PC-3 (cell line): ENCODE measurements at regions not wholly inside any gene's neighbourhood (a gene's known extent, or its start where the extent isn't known, plus 50 kb on each side); places are given as distances from the start of the nearest gene placed in this dataset.

Experiments used
- ATAC-seq: fragments of 200-7000 bp; cut with Tn5 transposase; 2 replicates; pipeline ENCODE4 v1.9.1; 2020; ENCODE audit warnings: mild to moderate bottlenecking, moderate library complexity
- BruUV-seq: library from RNA; stranded (reverse); fragments of 400-500 nt; replicated peaks from 2 replicates; lab custom pipeline; 2021; lab: Mats Ljungman, UMichigan
- CTCF ChIA-PET: fragments of 300-600 bp; sonication (Branson Sonifier 250); formaldehyde crosslinking; loops from one replicate; lab custom pipeline; 2022; ENCODE audit warnings: antibody characterized with exemption; lab: Charles Lee
- POLR2A ChIA-PET: fragments of 300-600 bp; sonication (Branson Sonifier 250); formaldehyde crosslinking; loops from one replicate; lab custom pipeline; 2022; ENCODE audit warnings: antibody characterized with exemption; ENCODE audit not compliant: unreplicated experiment; lab: Charles Lee
- DNase-seq: peaks from one replicate; pipeline ENCODE4 v3.0.0-alpha.2; 2015
- H2AFZ ChIP-seq: fragments of 300-600 bp; sonication (generic); 2 replicates; pipeline ENCODE4 v1.6.0; 2016; ENCODE audit warnings: antibody characterized with exemption, low read length
- H3F3A ChIP-seq: fragments of 300-600 bp; sonication (generic); one replicate; pipeline ENCODE4 v1.6.0; 2017; ENCODE audit warnings: antibody characterized with exemption, low read length, control low read depth, mild to moderate bottlenecking; ENCODE audit not compliant: unreplicated experiment
- H3K27ac ChIP-seq: fragments of 300-600 bp; sonication (generic); 2 replicates; pipeline ENCODE4 v1.5.1; 2016; ENCODE audit warnings: mild to moderate bottlenecking, low read length
- H3K27me3 ChIP-seq: fragments of 300-600 bp; sonication (generic); 2 replicates; pipeline ENCODE4 v1.6.1; 2016; ENCODE audit warnings: low read length, mixed read lengths
- H3K36me3 ChIP-seq: fragments of 300-600 bp; sonication (generic); 2 replicates; pipeline ENCODE4 v1.6.1; 2016; ENCODE audit warnings: low read depth, mixed run types, low read length, mixed read lengths
- H3K4me1 ChIP-seq: fragments of 300-600 bp; sonication (generic); 2 replicates; pipeline ENCODE4 v1.5.1; 2016; ENCODE audit warnings: low read length; ENCODE audit not compliant: insufficient read depth
- H3K4me2 ChIP-seq: fragments of 300-600 bp; sonication (generic); 2 replicates; pipeline ENCODE4 v1.6.0; 2016; ENCODE audit warnings: low read length
- H3K4me3 ChIP-seq: fragments of 300-600 bp; sonication (generic); 2 replicates; pipeline ENCODE4 v1.5.1; 2016; ENCODE audit warnings: mild to moderate bottlenecking, low read length, mixed read lengths
- H3K79me2 ChIP-seq: fragments of 300-600 bp; sonication (generic); 2 replicates; pipeline ENCODE4 v1.6.1; 2017; ENCODE audit warnings: low read length, mixed read lengths
- H3K9ac ChIP-seq: fragments of 300-600 bp; sonication (generic); 2 replicates; pipeline ENCODE4 v1.6.0; 2016; ENCODE audit warnings: mild to moderate bottlenecking, low read length
- H3K9me2 ChIP-seq: fragments of 300-600 bp; sonication (generic); replicated peaks from 2 replicates; pipeline ENCODE4 v1.6.1; 2016; ENCODE audit warnings: mixed run types, low read length, mixed read lengths
- H3K9me3 ChIP-seq: fragments of 300-600 bp; sonication (generic); 2 replicates; pipeline ENCODE4 v1.6.1; 2016; ENCODE audit warnings: low read length, mixed read lengths
- H4K20me1 ChIP-seq: fragments of 300-600 bp; sonication (generic); 2 replicates; pipeline ENCODE4 v1.6.1; 2016; ENCODE audit warnings: low read length, mixed read lengths
- EZH2 ChIP-seq: fragments of 300-600 bp; sonication (generic); IDR thresholded peaks from one replicate; pipeline ENCODE4 v1.6.1; 2017; ENCODE audit warnings: antibody characterized with exemption, mild to moderate bottlenecking, low read length; ENCODE audit not compliant: unreplicated experiment
- EZH2phosphoT487 ChIP-seq: fragments of 300-600 bp; sonication (generic); IDR thresholded peaks from 2 replicates; pipeline ENCODE4 v1.6.1; 2018; ENCODE audit warnings: mild to moderate bottlenecking, antibody characterized with exemption, low read length, borderline replicate concordance
- intact Hi-C: fragments of 100-400 bp; cut with micrococcal nuclease; formaldehyde crosslinking; loops from 2 replicates; pipeline ENCODE4 v1.9.0; 2023
- TF ChIP-seq, protein P1 (sequence below): fragments of 300-600 bp; sonication (generic); conservative IDR thresholded peaks from 2 replicates; pipeline ENCODE4 v1.5.1; 2017; ENCODE audit warnings: antibody characterized with exemption, low read depth, mild to moderate bottlenecking, low read length

DNA sequence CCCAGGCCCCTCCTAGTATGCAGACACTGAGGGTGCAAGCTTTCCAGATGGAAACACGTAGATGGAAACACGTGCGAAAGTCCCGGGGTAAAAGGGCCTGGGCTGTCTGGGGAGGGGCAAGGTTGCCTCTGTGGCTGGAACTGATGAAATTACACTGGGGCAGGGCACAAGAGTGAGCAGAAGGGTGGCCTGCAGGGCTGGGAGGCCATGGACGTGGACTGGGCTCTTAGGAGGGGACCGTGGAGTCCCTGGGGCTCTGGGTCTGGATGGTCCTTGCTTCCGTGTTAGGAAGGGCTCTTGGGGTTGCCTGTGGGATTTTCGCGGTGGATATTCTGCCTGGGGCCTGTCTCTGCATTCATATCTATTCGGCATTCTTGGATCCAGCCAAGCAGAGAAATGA, 63.3 kb downstream of the IRX1 start:
- ChIA-PET POLR2A (no interaction called here), CTCF (no interaction called here)
- Histone ChIP-seq H3K4me1 (no peaks in the 10 kb centered on the region), H3K9me2 (no peaks in the 10 kb centered on the region), H3K79me2 (no peaks in the 10 kb centered on the region), H3K9ac (no peak overlapping the region), H3K27me3 (no peaks in the 10 kb centered on the region), H3K36me3 (no peaks in the 10 kb centered on the region), H3K4me3 (no peak overlapping the region), H3K4me2 (no peak overlapping the region), H4K20me1 (no peaks in the 10 kb centered on the region), H3F3A (no peaks in the 10 kb centered on the region), H3K27ac (no peak overlapping the region), H2AFZ (no peak overlapping the region), H3K9me3 (0 out of 2 replicates have a peak, but pooled peaks cover 7% of the 10 kb centered on the region)
- ATAC-seq, result no peak
- no peak for DNase-seq
- TF ChIP-seq EZH2 (no peak), EZH2phosphoT487 (no peak)
- TF ChIP-seq, protein P1, sequence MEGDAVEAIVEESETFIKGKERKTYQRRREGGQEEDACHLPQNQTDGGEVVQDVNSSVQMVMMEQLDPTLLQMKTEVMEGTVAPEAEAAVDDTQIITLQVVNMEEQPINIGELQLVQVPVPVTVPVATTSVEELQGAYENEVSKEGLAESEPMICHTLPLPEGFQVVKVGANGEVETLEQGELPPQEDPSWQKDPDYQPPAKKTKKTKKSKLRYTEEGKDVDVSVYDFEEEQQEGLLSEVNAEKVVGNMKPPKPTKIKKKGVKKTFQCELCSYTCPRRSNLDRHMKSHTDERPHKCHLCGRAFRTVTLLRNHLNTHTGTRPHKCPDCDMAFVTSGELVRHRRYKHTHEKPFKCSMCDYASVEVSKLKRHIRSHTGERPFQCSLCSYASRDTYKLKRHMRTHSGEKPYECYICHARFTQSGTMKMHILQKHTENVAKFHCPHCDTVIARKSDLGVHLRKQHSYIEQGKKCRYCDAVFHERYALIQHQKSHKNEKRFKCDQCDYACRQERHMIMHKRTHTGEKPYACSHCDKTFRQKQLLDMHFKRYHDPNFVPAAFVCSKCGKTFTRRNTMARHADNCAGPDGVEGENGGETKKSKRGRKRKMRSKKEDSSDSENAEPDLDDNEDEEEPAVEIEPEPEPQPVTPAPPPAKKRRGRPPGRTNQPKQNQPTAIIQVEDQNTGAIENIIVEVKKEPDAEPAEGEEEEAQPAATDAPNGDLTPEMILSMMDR, result no peak
- intact Hi-C loops, result no loop called here
- no TSS peak for BruUV-seq

DNA sequence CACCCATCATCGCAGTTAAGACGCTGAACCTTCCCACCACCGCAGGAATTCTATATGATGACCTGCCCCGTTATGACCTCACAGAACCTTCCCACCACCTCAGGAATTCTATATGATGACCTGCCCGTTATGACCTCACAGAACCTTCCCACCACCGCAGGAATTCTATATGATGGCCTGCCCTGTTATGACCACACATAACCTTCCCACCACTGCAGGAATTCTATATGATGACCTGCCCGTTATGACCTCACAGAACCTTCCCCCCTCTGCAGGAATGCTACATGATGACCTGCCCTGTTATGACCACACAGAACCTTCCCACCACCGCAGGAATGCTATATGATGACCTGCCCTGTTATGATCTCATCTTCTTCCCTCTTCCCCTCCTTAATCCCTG, 64.3 kb downstream of the IRX1 start:
- 0 out of 2 replicates have a peak, but pooled peaks cover 7% of the 10 kb centered on the region for H3K9me3 ChIP-seq
- no peaks in the 10 kb centered on the region for H3K36me3 ChIP-seq
- no peaks in the 10 kb centered on the region for H3K27me3 ChIP-seq
- no peak overlapping the region for H2AFZ ChIP-seq
- H3K4me3 ChIP-seq, result no peak overlapping the region
- H3K9me2 ChIP-seq, result no peaks in the 10 kb centered on the region
- no peaks in the 10 kb centered on the region for H3K4me1 ChIP-seq
- no peak overlapping the region for H3K27ac ChIP-seq
- no peak overlapping the region for H3K4me2 ChIP-seq
- DNase-seq (no peak), ATAC-seq (no peak)
- H3K9ac ChIP-seq, result no peak overlapping the region
- ChIA-PET POLR2A (no interaction called here), CTCF (no interaction called here)
- H4K20me1 ChIP-seq, result no peaks in the 10 kb centered on the region
- BruUV-seq, result no TSS peak
- intact Hi-C loops, result no loop called here
- no peaks in the 10 kb centered on the region for H3K79me2 ChIP-seq
- TF ChIP-seq EZH2 (no peak), EZH2phosphoT487 (no peak)
- TF ChIP-seq, protein P1, result no peak
- H3F3A ChIP-seq, result no peaks in the 10 kb centered on the region

DNA sequence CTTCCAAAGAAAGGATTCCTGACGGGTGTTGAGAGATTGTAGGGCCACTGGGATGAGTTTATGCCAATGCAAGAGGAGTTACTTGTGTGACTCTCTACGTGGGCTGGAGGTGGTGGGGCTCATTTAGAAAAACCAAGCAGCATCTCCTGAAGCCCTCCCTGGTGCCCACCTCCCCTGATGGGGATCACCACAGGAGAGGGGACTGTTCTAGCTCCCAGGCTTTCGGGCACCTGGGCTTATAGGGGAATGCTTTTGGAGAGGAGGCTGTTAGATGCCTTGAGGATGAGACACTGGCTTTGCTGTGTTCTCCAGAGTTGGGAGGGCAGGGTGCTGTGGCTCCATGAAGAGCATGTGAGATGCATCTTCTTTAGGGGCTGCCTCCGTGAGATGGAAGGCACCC, 65.0 kb downstream of the IRX1 start:
- Histone ChIP-seq H3K4me2 (no peak overlapping the region), H3K9me3 (0 out of 2 replicates have a peak, but pooled peaks cover 7% of the 10 kb centered on the region), H3K4me3 (no peak overlapping the region), H3K79me2 (no peaks in the 10 kb centered on the region), H3F3A (no peaks in the 10 kb centered on the region), H3K9ac (no peak overlapping the region), H3K27me3 (no peaks in the 10 kb centered on the region), H3K4me1 (no peaks in the 10 kb centered on the region), H3K9me2 (no peaks in the 10 kb centered on the region), H3K36me3 (no peaks in the 10 kb centered on the region), H4K20me1 (no peaks in the 10 kb centered on the region), H3K27ac (no peak overlapping the region), H2AFZ (no peak overlapping the region)
- TF ChIP-seq, protein P1, result no peak
- TF ChIP-seq EZH2phosphoT487, result no peak
- no peak for TF ChIP-seq EZH2
- no peak for DNase-seq
- intact Hi-C loops, result no loop called here
- ChIA-PET CTCF (no interaction called here), POLR2A (no interaction called here)
- no peak for ATAC-seq
- no TSS peak for BruUV-seq
